HG03139 (cell line): ENCODE measurements at regions not wholly inside any gene's neighbourhood (a gene's known extent, or its start where the extent isn't known, plus 50 kb on each side); places are given as distances from the start of the nearest gene placed in this dataset.
"Not testable (repeated sequence)": the region's sequence is repeated elsewhere in the genome, so short reads cannot be mapped to it uniquely, and the experiment has no call there.

Experiments
- ATAC-seq: cut with Tn5 transposase; IDR thresholded peaks from one replicate; pipeline ENCODE4 v1.9.1; 2021; ENCODE audit not compliant: unreplicated experiment

DNA sequence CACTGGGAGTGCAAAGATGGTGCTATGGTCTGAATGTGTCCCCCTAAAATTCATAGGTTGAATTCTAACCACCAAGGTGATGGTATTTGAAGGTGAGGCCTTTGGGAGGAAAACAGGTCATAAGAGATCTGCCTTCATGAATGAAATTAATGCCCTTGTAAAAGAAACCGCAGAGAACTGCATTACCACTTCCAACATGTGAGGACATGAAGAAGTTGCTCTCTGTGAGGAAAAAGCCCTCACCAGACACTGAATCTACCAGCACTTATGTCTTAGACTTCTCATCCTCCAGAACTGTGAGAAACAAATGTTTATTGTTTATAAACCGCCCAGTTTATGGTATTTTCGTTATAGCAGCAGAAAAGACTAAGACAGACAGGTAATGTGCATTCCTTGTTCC lies 224.7 kb upstream of the C1orf87 start:
- no peak for ATAC-seq

DNA sequence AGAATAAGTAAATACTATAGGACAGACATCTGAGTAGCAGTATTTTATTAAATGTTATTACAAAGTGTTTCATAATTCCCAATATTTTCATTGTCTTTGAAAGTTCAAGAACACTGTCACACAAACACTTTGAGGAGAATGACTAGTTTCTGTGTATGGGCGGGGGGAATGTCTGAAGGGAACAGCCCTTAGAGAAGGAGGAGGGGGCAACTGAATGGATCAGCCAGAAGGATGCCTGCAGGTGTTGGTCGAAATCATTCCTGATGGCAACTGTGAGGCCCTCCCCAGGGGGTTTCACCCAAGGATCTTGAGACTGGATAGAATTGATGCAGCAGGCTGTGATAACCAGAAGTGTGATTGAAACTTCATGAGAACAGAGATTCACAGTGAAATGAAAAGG lies 223.2 kb upstream of the C1orf87 start:
- no peak for ATAC-seq

DNA sequence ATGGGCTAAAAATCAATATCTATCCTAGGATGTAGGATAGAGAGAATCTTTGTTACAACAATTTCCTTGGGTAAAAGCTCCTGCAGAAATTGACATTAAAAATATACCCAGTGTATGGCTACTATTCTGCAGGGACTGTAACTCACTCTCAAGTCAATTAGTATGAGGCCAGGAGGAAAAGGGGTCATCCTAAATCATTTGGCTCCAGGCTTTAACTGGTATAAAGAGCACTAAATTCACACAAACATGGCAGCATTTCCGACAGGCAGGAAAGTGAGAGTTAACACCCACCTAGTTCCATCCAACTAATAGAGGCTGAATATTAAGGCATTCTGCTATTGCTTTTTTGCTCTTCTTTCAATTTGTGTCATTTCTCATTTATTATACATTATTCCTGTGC lies 218.6 kb upstream of the C1orf87 start:
- ATAC-seq: no peak

DNA sequence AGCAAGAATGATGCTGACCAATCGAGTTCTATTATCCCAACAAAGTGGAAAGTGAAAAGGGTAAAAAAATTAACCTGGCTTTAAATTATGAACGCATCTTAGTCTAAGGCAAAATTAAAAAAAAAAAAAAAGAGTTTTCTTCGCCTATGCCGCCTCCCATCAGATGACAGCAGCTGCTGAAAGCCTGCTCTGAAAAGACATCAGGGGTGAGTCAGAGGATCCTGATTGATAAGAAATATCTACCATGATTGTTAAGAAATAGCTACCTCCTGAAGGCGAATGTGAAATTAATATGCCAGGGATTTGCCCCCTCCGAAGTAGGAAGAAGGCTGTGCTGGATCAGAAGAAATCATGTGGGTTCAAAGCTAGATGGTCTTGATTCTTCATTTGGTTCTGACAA lies 216.8 kb upstream of the C1orf87 start:
- no peak for ATAC-seq

DNA sequence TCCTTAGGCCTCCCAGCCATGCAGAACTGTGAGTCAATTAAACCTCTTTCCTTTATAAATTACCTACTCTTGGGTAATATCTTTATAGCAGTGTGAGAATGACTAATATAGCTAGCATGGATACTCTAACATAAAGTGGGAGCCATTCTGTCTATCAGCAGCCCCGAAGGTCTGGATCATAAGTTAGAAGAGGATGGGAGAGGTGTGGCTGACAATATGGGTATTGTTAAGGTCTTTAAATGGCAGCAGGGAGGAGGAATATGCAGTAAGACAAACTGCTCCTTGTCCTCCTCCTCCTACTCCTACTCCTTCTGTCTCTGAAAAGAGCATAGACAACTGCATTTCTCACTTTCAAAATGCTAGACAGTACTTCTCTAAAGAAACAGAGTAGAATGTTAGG lies 214.0 kb upstream of the C1orf87 start:
- ATAC-seq: no peak

DNA sequence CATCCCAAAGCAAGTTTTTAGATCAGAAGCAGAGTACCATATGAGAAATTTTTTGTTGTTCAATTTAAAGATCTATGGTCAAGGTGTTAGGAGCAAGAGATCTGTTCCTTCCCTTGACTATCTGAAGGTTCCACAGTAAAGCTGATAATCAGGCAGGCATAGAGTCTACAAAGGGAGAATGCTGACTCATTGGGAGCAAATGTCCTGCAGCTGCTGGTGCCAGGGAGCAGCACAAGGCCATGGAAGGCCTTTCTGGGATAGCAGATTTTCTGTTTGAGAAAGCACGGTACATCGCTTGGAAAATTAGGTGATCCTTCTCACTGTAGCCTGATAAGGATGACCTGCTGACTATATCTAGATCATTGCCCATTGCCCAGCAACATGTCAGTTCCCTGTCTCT lies 210.1 kb upstream of the C1orf87 start:
- ATAC-seq: no peak

DNA sequence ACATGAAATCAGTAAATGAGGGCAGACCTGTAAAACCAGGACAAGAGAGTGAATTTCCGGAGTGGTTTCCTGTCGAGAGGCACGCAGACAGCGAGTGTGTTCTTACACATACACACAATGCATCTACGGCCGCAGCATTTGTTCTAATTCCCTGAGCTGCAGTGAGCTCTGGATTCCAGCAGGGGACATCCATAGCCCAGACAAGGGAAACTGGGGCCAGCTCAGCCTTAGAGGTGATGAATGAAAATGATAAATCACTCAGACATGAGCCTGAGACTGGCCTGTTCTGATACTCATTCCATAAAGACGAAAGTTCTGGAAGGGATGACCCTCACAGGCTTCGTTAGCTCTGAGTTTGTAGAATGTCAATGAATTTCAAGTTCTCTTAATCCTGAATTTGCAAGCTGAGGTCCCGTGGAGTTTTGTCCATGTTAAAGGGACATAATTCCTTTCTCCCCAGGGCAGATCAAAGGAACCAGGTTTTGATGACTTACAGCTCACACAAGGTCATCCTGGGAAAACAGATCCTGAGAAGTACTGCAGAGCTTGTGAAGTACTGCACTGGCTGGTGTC lies 207.9 kb upstream of the C1orf87 start:
- peak; percentile 96 for ATAC-seq

DNA sequence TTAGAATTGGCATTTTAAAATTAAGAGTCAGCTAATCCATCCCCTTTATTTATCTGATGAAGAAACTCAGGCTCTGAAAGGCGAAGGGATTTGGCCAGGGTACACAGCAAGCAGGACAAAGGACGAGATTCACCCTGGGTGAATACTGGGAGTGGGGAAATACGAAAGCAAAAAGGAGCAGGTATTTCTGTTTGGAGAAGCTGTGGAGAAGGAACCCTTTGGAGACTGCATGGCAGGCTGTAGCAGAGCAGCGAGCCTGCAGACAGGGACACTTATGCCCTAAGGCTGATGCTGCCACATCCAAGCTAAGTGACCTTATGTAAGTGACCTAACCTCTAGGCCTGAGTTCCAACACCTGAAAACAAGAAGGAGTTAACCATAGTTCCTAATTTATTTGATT lies 207.2 kb upstream of the C1orf87 start:
- no peak for ATAC-seq

DNA sequence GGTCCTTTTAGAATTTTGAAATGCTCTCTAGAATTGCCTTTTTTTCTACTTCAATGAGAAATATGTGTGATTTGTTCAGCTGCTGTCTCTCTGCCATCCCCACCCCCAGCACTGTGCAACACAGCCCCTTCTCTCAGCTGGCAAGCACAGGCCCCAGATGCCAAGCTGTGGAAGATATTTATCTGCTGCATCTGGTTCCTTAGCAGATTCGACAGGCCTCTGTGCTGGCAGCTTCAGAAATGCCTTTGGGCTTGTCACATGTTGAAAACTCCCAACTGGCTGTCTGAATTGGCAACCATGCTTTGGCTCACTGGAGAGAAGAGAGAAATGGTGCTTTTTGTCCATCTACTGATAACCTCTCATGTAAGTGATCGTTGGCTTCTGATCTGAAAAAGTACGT lies 206.7 kb upstream of the C1orf87 start:
- ATAC-seq: no peak

DNA sequence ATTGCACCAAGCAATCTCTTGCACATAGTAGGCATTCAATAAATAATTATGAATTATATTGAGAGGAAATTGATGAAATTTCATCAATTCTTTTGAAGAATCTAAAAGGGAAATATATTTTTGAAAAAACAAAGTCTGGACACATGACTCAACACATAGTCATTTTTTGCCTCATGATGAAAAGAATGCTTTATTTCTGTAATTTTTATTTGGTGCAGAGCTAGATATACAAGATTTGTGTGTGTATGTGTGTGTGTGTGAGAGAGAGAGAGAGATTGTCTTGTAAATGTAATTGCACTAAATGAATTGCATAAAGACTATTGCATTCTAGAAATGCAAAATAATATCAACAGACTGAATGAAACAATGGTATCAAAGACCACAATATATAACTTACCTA lies 206.2 kb upstream of the C1orf87 start:
- ATAC-seq: no peak

DNA sequence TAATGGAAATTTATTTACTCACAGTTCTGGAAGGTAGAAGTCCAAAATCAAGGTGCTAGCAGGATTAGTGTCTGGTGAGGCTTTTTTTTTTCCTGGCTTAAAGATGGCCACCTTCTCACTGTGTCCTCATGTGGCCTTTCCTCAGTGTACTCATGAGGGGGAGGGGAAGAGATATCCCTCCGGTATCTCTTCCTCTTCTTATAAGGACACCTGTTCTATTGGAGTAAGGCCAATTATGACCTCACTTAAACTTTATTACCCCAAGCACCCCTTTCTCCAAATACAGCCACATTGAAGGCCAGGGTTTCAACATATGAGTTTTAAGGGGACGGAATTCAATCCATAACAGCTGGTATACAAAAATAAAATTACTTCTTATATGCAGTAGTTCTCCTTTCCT lies 203.7 kb upstream of the C1orf87 start:
- no peak for ATAC-seq

DNA sequence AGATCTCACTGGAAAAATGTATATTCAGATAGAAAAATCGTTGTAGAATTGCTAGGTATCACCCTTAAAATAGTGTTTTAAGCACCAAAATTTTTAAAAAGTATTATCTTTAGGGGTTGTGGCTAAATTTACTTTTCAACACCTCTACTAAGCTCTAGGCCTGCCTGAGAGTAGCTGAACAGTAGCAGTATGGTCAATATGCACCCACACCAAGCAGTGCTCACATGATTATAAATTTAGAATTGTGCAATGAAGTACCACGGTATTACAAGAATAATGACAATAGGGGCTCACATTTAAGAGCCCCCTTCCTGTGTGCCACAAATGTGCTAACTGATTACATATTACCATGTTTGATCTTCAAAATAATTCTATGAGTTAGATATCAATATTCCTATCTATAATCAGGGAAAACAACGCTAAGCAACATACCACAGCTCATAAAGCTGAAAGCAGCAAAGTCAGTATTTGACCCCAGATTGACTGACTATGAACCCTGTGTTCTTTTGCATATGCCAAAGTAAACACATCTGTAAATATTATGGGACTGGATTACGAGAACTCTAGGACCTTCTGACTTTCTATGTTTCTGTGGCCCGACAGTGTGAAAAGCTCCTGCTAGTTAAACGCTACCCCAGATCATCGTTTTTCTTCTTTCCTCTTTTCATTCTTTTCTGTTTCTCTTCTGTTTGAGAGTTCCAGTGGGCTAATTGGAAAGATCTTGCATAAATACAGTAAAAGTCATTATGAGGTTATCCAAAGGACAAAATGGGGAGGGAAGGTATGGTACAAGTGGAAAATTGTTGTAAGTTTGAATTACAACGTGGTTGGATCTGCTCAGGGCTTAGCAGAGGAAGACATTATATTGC lies 201.1 kb upstream of the C1orf87 start:
- no peak for ATAC-seq

DNA sequence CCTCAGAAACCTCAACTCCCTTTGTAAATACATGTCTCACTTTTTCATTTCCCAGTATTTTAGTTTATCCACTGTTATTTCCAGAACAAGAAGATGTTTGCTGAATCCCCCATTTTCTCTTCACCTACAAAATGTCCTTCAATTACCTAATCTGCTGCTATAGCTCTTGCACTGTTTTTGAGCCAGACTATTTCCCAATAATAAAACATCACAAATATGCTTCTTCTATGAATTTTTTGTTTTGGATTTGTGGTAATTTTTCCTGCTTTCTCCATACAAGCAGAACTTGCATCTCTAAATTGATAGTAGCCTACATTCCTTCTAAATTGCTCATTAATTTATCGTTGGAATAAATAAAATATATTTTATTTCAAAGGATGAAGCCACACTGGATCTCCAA lies 199.6 kb upstream of the C1orf87 start:
- ATAC-seq: no peak

DNA sequence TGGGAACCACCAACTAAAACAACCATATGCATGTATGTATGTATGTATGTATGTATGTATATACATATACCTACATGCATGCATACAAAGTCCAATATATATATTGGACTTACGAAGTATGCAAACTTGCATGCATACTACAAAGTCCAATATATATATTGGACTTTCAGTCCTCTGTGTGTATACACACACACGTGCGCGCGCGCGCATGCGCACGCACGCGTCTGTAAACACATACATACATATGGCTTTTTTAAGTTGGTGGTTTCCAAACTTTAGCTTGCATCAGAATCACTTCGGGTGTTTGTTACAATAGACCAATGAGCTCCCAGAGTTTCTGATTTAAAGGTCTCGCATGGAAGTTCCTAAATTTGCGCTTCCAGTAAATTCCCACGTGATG lies 197.5 kb upstream of the C1orf87 start:
- no peak for ATAC-seq

DNA sequence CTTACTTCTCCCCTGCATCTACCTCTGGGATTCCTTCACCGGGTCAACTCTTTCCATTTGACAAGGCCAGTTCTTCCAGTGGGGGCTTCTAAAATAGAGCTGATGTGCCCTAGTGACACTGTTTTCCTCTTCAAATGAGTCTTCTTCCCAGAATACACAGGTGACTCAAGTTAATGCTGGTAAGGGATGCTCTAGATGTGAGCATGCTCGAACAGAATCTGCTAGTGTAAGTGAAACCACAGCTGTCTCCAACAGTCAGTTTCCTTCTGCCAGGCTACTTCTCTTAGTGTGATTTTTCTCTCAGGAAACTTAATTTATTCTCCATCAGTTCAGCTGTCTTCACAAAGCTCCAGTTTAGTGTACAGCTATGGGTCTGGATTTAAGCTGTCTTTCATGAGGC lies 194.9 kb upstream of the C1orf87 start:
- ATAC-seq: no peak

DNA sequence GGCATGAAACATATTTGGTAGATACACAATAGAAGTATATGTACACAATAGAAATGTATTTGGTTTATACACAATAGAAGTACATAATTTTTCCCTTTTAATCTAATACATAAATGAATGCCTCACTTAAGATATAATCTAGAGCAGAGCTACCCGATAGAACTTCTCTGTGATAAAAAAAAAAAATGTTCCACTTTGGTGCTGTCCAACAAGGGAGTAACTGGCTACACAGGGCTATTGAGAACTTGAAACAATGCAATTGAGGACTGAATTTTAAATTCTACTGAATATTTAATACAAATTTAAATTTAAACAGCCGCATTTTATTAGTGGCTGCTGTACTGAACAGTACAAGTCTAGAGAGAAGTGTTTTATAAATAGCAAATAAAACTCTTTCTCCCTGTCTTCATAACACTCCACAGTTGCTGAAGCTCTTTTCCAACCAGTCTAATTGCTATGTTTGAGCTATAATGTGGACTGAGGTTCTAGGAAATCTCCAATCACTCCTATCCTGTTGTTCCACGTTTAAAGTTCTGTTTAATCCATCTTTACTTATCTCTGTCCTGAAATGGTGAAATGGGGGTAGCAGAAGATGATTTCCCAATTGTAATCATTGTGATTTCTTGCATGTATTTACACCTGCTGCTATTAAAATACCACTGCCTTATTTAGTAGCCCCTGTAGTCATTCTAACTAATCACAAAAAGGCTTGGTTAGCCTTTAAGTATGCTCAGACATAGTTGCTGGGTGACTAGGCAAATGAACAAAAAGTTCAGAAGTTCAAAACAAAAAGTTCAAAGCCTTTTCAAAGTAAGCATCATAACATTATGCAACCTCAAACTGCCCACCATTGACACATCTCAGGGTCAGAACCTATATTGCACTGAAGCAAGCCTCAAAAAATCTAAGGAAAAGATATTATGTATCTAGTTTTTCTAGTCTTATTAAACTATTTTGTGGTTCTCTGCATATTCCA lies 192.3 kb upstream of the C1orf87 start:
- no peak for ATAC-seq

DNA sequence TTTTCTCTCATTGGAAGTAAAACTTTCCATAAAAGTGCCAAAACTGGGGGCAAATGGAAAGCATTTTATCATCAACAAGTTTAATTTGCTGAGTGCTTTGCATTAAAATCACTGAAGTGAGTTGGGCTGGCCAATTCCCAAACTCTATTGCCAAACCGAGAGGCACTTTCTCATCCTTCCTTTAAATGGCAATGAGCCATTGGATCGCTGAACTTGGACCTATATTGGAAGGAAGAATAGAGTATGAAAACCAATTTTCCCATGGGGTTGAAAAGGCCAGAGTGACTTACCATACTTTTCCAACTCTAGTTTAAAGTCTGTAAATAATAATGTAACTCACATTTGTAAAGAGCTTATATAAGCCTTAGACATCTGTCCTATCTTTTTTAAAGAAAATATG lies 189.1 kb upstream of the C1orf87 start:
- ATAC-seq: no peak

DNA sequence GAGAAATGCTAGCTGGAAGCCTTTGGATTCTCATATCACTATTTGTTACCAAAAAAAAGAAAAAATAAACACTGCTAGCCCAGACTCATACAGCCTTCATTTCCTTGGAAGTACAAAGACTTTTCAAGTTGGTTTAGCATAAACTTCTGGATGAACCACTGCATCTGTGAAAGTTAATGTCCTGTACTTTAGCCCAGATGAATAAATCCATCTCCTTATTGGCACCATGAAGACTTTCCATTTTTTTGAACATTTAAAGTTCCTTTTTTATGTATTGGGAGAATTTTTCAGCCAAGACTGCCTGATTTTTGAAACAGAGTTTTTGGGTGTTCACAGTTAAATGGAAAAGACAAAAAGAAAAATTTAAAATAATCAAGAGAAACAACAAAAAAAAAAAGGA lies 184.0 kb upstream of the C1orf87 start:
- ATAC-seq: no peak

DNA sequence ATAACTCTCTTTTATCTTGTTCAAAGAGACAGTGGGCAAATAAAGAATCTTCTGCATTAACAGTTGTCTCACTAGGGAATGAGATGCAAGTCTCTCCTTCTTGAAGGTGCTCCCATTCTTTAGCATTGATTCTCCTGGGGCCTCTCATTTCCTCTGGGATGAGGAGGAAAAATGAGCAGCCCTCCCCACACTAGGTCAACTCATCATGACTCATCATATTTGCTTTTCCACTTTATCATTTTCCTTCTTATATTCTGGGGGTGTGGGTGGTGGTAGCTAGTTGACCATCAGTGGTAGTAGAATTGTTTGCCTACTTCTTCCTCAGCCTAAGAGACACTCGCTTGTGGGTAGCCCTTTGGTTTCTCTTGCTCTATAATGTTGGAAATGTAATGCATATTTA lies 182.0 kb upstream of the C1orf87 start:
- no peak for ATAC-seq

DNA sequence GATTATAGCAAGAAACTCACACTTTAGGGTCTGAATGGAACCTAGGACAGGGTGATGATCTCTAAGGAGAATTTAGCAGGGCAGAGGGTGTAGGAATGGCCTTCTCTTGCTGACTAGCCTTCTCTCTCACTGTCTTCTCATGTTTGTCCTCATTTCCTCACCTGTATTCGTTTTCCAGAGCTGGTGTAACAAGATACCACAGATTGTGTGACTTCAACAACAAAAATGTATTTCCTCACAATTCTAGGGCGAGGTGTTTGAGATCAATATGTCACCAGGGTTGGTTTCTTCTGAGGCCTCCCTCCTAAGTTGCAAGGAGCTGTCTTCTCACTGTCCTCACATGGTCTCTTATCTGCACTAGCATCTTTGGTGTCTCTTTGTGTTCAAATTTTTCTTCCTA lies 177.9 kb upstream of the C1orf87 start:
- ATAC-seq: no peak

DNA sequence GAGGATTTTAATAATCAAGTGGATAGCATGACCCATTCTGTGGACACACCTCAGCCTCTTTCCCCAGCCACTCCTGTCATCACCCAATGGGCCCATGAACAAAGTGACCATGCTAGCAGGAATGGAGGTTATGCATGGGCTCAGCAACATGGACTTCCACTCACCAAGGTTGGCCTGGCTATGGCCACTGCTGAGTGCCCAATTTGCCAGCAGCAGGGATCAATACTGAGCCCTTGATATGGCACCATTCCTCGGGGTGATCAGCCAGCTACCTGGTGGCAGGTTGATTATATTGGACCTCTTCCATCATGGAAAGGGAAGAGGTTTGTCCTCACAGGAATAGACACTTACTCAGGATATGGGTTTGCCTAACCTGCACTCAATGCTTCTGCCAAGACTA lies 173.9 kb upstream of the C1orf87 start:
- ATAC-seq: not testable (repeated sequence)

DNA sequence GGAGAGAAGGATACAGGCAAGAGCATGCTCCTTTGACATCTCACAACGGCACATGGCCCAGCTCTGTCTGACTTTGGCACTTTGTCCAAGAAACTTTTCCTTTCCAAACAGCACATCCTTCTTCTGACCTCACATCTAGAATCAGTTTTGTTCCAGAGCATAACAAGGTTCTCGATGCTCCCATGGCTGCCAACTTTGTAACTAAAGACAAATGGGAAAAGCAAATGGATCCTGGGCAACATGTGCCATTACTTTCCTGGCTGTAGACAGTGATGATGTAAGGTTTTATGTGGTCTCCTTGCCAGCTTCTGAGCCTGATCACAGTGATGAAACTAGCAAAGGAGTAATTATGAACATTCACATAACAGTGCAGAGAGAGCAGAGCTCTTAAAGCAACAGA lies 171.8 kb upstream of the C1orf87 start:
- ATAC-seq: no peak
